ENCODE measurements at regions not wholly inside any gene's neighbourhood (a gene's known extent, or its start where the extent isn't known, plus 50 kb on each side); places are given as distances from the start of the nearest gene placed in this dataset.

- no peaks in the 10 kb centered on the region for H3K27me3 ChIP-seq (ENCODE audit: insufficient read depth, low read depth)
Measured at GRCh38 chr6:97594844-97595243, 311.8 kb upstream of the MMS22L start.

DNA sequence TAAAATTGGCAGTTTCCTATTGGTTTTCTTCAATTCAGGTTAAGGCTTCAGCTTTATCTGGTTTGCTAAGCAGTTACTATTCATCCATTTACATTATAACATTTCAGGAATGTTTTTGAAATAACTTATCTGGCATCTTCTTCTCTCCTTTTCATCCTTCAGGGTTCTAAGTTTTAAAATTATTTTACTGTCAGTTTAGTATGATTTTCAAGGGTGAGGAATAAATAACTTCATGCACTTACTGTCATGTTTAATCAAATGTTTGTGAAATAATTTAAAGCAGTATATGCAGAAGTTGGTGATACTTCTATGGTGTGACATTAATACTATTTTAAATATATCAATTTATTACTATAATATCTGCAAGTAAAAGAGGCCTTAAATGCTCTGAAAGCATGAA lies 338.1 kb upstream of the MMS22L start:
- H3K4me3 ChIP-seq (IDR thresholded peaks at IDR 0.05; ENCODE audit: insufficient read depth, low read depth, low read length), result no peak overlapping the region
- no peaks in the 10 kb centered on the region for H3K79me2 ChIP-seq (ENCODE audit: insufficient read depth, low read depth)
- no peak overlapping the region for H2AFZ ChIP-seq (ENCODE audit: low read depth)
- H3K4me2 ChIP-seq, result no peak overlapping the region
- H3K27ac ChIP-seq, result no peak overlapping the region
- TF ChIP-seq, protein P1, sequence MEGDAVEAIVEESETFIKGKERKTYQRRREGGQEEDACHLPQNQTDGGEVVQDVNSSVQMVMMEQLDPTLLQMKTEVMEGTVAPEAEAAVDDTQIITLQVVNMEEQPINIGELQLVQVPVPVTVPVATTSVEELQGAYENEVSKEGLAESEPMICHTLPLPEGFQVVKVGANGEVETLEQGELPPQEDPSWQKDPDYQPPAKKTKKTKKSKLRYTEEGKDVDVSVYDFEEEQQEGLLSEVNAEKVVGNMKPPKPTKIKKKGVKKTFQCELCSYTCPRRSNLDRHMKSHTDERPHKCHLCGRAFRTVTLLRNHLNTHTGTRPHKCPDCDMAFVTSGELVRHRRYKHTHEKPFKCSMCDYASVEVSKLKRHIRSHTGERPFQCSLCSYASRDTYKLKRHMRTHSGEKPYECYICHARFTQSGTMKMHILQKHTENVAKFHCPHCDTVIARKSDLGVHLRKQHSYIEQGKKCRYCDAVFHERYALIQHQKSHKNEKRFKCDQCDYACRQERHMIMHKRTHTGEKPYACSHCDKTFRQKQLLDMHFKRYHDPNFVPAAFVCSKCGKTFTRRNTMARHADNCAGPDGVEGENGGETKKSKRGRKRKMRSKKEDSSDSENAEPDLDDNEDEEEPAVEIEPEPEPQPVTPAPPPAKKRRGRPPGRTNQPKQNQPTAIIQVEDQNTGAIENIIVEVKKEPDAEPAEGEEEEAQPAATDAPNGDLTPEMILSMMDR (conservative IDR thresholded peaks at IDR 0.05; ENCODE audit: low read depth, low read length), result no peak
- no peaks in the 10 kb centered on the region for H3K36me3 ChIP-seq (ENCODE audit: insufficient read depth)
- no peaks in the 10 kb centered on the region for H4K20me1 ChIP-seq (ENCODE audit: insufficient read depth)
- no peak overlapping the region for H3K9ac ChIP-seq
- H3K27me3 ChIP-seq (ENCODE audit: insufficient read depth, low read depth), result no peaks in the 10 kb centered on the region
- no peaks in the 10 kb centered on the region for H3K4me1 ChIP-seq (ENCODE audit: low read depth, poor library complexity, severe bottlenecking)

More at GRCh38 chr6:97594844-97595243, 311.8 kb upstream of the MMS22L start:
- no peaks in the 10 kb centered on the region for H3K36me3 ChIP-seq (ENCODE audit: insufficient read depth)
- no peaks in the 10 kb centered on the region for H4K20me1 ChIP-seq (ENCODE audit: insufficient read depth)
- H3K27ac ChIP-seq, result no peak overlapping the region
- H3K4me3 ChIP-seq (IDR thresholded peaks at IDR 0.05; ENCODE audit: insufficient read depth, low read depth, low read length), result no peak overlapping the region
- TF ChIP-seq, protein P1 (conservative IDR thresholded peaks at IDR 0.05; ENCODE audit: low read depth, low read length), result no peak
- H3K4me1 ChIP-seq (ENCODE audit: low read depth, poor library complexity, severe bottlenecking), result no peaks in the 10 kb centered on the region
- no peak overlapping the region for H3K9ac ChIP-seq
- H2AFZ ChIP-seq (ENCODE audit: low read depth), result no peak overlapping the region
- H3K79me2 ChIP-seq (ENCODE audit: insufficient read depth, low read depth), result no peaks in the 10 kb centered on the region
- no peak overlapping the region for H3K4me2 ChIP-seq

DNA sequence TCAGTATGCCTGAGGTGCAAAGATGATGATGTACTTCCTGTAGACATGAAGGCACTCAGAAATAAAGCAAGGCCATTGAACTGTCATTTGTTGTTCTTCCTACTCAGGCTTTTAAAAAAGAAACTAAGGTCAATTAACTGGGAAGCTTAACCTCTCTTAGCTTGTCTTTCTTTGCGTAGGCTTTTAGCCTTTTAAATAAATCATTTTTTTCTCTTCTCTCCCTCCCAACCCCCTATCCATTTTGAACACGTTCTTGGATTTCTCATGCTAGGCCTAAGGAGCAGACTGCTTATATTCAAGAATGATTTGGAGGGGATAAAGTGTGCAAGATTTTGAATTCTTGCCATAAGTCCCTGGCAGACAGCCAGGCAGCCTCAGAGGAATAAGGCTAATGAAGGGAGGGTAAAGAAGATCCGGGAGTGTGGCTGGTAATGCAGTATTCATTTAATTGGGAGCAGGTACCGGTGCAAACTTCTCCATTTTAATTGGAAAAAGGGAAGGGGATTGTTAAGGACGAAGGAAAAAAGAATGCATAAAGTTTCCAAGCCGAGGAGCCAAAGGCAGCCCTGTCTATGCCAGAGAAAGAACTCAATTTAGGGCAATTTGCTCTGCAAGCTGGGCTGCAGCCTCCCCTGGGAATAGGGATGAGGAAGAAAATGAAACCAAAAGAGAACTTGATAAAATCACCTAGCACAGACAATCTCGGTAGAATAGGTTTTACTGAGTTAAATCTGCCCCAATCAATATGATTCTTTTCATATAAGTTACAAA lies 343.8 kb upstream of the MMS22L start:
- TF ChIP-seq, protein P1 (conservative IDR thresholded peaks at IDR 0.05; ENCODE audit: low read depth, low read length), result no peak
- no peaks in the 10 kb centered on the region for H3K79me2 ChIP-seq (ENCODE audit: insufficient read depth, low read depth)
- no peak overlapping the region for H2AFZ ChIP-seq (ENCODE audit: low read depth)
- no peak overlapping the region for H3K9ac ChIP-seq
- H3K36me3 ChIP-seq (ENCODE audit: insufficient read depth), result no peaks in the 10 kb centered on the region
- H3K4me2 ChIP-seq, result no peak overlapping the region
- no peak overlapping the region for H3K4me3 ChIP-seq (IDR thresholded peaks at IDR 0.05; ENCODE audit: insufficient read depth, low read depth, low read length)
- no peaks in the 10 kb centered on the region for H4K20me1 ChIP-seq (ENCODE audit: insufficient read depth)
- no peaks in the 10 kb centered on the region for H3K27me3 ChIP-seq (ENCODE audit: insufficient read depth, low read depth)
- H3K27ac ChIP-seq, result no peak overlapping the region
- H3K4me1 ChIP-seq (ENCODE audit: low read depth, poor library complexity, severe bottlenecking), result no peaks in the 10 kb centered on the region

DNA sequence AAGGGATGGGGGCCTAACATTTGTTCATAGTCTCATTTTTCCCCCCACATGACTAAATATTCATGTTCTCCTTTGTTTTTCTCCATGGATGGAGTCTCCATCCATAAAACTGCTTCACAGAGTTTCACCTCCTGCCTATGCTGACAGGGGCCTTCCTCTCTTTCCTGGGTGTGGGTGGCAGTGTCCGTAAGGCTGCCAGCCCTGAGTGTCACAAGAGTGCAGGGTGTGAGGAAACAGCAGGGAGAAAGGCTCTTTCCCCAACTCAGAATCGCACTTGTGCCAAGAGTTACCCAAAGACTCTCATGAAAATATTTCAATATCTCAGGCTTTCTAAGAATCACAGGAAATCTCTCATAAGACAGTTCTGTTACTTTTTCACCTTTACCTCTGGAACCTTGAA lies 346.2 kb upstream of the MMS22L start:
- no peak overlapping the region for H2AFZ ChIP-seq (ENCODE audit: low read depth)
- no peaks in the 10 kb centered on the region for H4K20me1 ChIP-seq (ENCODE audit: insufficient read depth)
- no peak overlapping the region for H3K27ac ChIP-seq
- H3K4me2 ChIP-seq, result no peak overlapping the region
- no peak overlapping the region for H3K9ac ChIP-seq
- no peaks in the 10 kb centered on the region for H3K79me2 ChIP-seq (ENCODE audit: insufficient read depth, low read depth)
- H3K4me1 ChIP-seq (ENCODE audit: low read depth, poor library complexity, severe bottlenecking), result no peaks in the 10 kb centered on the region
- TF ChIP-seq, protein P1 (conservative IDR thresholded peaks at IDR 0.05; ENCODE audit: low read depth, low read length), result no peak
- no peaks in the 10 kb centered on the region for H3K36me3 ChIP-seq (ENCODE audit: insufficient read depth)
- H3K4me3 ChIP-seq (IDR thresholded peaks at IDR 0.05; ENCODE audit: insufficient read depth, low read depth, low read length), result no peak overlapping the region
- H3K27me3 ChIP-seq (ENCODE audit: insufficient read depth, low read depth), result no peaks in the 10 kb centered on the region

All from KMS-11 (cell line).